GM12878 (cell line): ENCODE measurements at regions not wholly inside any gene's neighbourhood (a gene's known extent, or its start where the extent isn't known, plus 50 kb on each side); places are given as distances from the start of the nearest gene placed in this dataset.

Experiments
- ATAC-seq: fragments of 200-7000 bp; cut with Tn5 transposase; 3 replicates; pipeline ENCODE4 v1.9.1; 2020; ENCODE audit warnings: mild to moderate bottlenecking, moderate library complexity
- BruUV-seq: library from RNA; stranded (reverse); fragments of 400-500 nt; replicated peaks from 2 replicates; lab custom pipeline; 2021; lab: Mats Ljungman, UMichigan
- CTCF ChIA-PET: fragments of 300-600 bp; sonication (Branson Sonifier 250); formaldehyde crosslinking; extraction: SDS; loops from one replicate; lab custom pipeline; 2021; ENCODE audit warnings: inconsistent platforms; lab: Yijun Ruan, JAX
- POLR2A ChIA-PET: fragments of 350-600 bp; formaldehyde crosslinking; extraction: SDS; loops from one replicate; lab custom pipeline; 2021; ENCODE audit warnings: inconsistent platforms; lab: Charles Lee
- RAD21 ChIA-PET: fragments of 300-600 bp; sonication (Branson Sonifier 250); formaldehyde crosslinking; loops from one replicate; lab custom pipeline; 2023; ENCODE audit warnings: antibody characterized with exemption; ENCODE audit not compliant: unreplicated experiment; lab: Charles Lee
- SMC1A ChIA-PET: fragments of 300-600 bp; sonication (Branson Sonifier 250); formaldehyde crosslinking; loops from one replicate; lab custom pipeline; 2023; ENCODE audit not compliant: unreplicated experiment, uncharacterized antibody; lab: Charles Lee
- DNase-seq: peaks from one replicate; pipeline ENCODE4 v3.0.0-alpha.2; 2011; ENCODE audit warnings: low read depth, low spot score
- FAIRE-seq: peaks from 3 replicates; lab custom pipeline; 2011; peaks lifted over from hg19 to GRCh38; lab: Jason Lieb, UNC
- H2AFZ ChIP-seq: 2 replicates; pipeline ENCODE4 v1.6.0; 2011; ENCODE audit warnings: low read depth, low read length, control low read depth; ENCODE audit not compliant: control insufficient read depth
- H3K27ac ChIP-seq: 2 replicates; pipeline ENCODE4 v1.5.1; 2011; ENCODE audit warnings: control low read depth; ENCODE audit not compliant: control insufficient read depth, insufficient read depth
- H3K27me3 ChIP-seq, 2 experiments: replicated peaks in 1 of 2; 2 replicates each; pipeline versions ENCODE4 v1.6.0 to v1.6.1; 2011; ENCODE audit warnings: low read length in 1 of 2; ENCODE audit not compliant: control insufficient read depth in 2 of 2, insufficient read depth in 2 of 2
- H3K36me3 ChIP-seq, 2 experiments: 2 replicates each; pipeline ENCODE4 v1.5.1; 2011; ENCODE audit warnings: low read length in 1 of 2; ENCODE audit not compliant: control insufficient read depth in 2 of 2, insufficient read depth in 2 of 2
- H3K4me1 ChIP-seq: 2 replicates; pipeline ENCODE4 v1.6.1; 2011; ENCODE audit warnings: mild to moderate bottlenecking, low read length, moderate library complexity, mixed read lengths; ENCODE audit not compliant: control insufficient read depth, insufficient read depth
- H3K4me2 ChIP-seq: 2 replicates; pipeline ENCODE4 v1.6.0; 2011; ENCODE audit warnings: control low read depth; ENCODE audit not compliant: control insufficient read depth, insufficient read depth
- H3K4me3 ChIP-seq: fragments of 200-600 bp; sonication (generic); 2 replicates; pipeline ENCODE4 v1.5.1; 2016
- H3K79me2 ChIP-seq: 2 replicates; pipeline ENCODE4 v1.6.0; 2011; ENCODE audit warnings: low read length; ENCODE audit not compliant: control insufficient read depth, insufficient read depth
- H3K9ac ChIP-seq: 2 replicates; pipeline ENCODE4 v1.8.0; 2011; ENCODE audit warnings: low read length, control low read depth, mixed read lengths; ENCODE audit not compliant: control insufficient read depth, insufficient read depth
- H3K9me3 ChIP-seq: replicated peaks from 3 replicates; pipeline ENCODE4 v1.5.1; 2011; ENCODE audit warnings: mild to moderate bottlenecking, low read length; ENCODE audit not compliant: control insufficient read depth, insufficient read depth
- H4K20me1 ChIP-seq: 2 replicates; pipeline ENCODE4 v1.6.0; 2011; ENCODE audit not compliant: control insufficient read depth, insufficient read depth
- BCL11A ChIP-seq: IDR thresholded peaks from 2 replicates; pipeline ENCODE4 v1.6.1; 2011; ENCODE audit warnings: low read depth, low read length
- CHD4 ChIP-seq: fragments of 200-600 bp; sonication (generic); IDR thresholded peaks from 2 replicates; pipeline ENCODE4 v1.6.1; 2016; ENCODE audit warnings: mild to moderate bottlenecking
- GABPA ChIP-seq: IDR thresholded peaks from 2 replicates; pipeline ENCODE4 v1.6.1; 2014; ENCODE audit warnings: antibody characterized with exemption, low read depth, mild to moderate bottlenecking, inconsistent platforms
- SIN3A ChIP-seq: IDR thresholded peaks from 2 replicates; pipeline ENCODE4 v1.6.1; 2012; ENCODE audit warnings: low read depth, low read length, improper control_type of control experiment
- TARDBP ChIP-seq: IDR thresholded peaks from 2 replicates; pipeline ENCODE4 v1.6.1; 2016; ENCODE audit warnings: borderline replicate concordance
- ZNF274 ChIP-seq: IDR thresholded peaks from one replicate; pipeline ENCODE4 v1.8.0; 2011; ENCODE audit not compliant: insufficient read length, insufficient read depth
- in situ Hi-C: fragments of 300-500 bp; cut with MboI; formaldehyde crosslinking; loops from 9 replicates; pipeline ENCODE4 v1.14.3; 2018; ENCODE audit warnings: mixed read lengths
- intact Hi-C: fragments of 100-400 bp; cut with micrococcal nuclease; formaldehyde crosslinking; loops from one replicate; pipeline ENCODE4 v1.14.2; 2022; ENCODE audit not compliant: unreplicated experiment
- TF ChIP-seq, protein P1 (sequence below): IDR thresholded peaks from 2 replicates; pipeline ENCODE4 v1.6.1; 2012; ENCODE audit warnings: improper control_type of control experiment, low read depth, low read length; ENCODE audit not compliant: insufficient replicate concordance
- TF ChIP-seq, protein P2 (sequence below): fragments of 450-650 bp; IDR thresholded peaks from 2 replicates; pipeline ENCODE4 v1.6.1; 2017; ENCODE audit warnings: mild to moderate bottlenecking

DNA sequence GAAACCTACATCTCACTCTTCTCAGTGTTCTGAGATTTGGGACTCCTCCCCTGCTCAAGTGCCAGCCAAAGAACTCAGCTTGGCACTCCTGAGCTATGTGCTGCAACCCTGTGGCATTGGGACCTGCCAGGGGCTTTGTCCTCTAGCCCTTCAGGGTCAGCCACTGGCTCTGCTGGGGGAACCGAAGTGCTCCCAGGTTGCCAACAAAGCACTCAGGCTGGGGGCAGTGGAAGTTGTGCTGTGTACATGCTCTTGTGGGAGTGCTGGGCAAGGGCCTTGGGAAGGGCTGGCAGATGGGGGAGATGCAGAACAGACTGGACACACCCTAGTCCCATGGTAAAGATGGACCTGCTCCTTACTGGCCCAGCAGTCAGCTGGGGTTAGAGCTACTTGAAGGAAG is 498.6 kb downstream of the CAAP1 start (continued):
- TF ChIP-seq, protein P1, sequence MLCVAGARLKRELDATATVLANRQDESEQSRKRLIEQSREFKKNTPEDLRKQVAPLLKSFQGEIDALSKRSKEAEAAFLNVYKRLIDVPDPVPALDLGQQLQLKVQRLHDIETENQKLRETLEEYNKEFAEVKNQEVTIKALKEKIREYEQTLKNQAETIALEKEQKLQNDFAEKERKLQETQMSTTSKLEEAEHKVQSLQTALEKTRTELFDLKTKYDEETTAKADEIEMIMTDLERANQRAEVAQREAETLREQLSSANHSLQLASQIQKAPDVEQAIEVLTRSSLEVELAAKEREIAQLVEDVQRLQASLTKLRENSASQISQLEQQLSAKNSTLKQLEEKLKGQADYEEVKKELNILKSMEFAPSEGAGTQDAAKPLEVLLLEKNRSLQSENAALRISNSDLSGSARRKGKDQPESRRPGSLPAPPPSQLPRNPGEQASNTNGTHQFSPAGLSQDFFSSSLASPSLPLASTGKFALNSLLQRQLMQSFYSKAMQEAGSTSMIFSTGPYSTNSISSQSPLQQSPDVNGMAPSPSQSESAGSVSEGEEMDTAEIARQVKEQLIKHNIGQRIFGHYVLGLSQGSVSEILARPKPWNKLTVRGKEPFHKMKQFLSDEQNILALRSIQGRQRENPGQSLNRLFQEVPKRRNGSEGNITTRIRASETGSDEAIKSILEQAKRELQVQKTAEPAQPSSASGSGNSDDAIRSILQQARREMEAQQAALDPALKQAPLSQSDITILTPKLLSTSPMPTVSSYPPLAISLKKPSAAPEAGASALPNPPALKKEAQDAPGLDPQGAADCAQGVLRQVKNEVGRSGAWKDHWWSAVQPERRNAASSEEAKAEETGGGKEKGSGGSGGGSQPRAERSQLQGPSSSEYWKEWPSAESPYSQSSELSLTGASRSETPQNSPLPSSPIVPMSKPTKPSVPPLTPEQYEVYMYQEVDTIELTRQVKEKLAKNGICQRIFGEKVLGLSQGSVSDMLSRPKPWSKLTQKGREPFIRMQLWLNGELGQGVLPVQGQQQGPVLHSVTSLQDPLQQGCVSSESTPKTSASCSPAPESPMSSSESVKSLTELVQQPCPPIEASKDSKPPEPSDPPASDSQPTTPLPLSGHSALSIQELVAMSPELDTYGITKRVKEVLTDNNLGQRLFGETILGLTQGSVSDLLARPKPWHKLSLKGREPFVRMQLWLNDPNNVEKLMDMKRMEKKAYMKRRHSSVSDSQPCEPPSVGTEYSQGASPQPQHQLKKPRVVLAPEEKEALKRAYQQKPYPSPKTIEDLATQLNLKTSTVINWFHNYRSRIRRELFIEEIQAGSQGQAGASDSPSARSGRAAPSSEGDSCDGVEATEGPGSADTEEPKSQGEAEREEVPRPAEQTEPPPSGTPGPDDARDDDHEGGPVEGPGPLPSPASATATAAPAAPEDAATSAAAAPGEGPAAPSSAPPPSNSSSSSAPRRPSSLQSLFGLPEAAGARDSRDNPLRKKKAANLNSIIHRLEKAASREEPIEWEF = no peak

DNA sequence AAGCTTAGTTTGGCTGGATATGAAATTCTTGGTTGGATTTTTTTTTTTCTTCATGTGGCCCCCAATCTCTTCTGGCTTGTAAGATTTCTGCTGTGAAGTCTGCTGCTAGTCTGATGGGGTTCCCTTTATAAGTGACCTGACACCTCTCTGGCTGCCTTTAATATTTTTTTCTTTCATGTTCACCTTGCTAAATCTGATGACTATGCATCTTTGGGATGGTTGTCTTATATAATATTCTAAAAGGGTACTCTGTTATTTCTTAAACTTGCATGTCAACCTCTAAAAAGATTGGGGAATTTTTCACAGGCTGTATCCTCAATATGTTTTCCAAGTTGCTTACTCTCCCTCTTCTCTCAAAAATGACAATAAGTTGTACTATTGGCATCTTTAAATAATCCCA is 500.0 kb downstream of the CAAP1 start:
- in situ Hi-C loops = no loop called here
- ChIA-PET SMC1A (no interaction called here), POLR2A (no interaction called here), CTCF (no interaction called here), RAD21 (no interaction called here)
- Histone ChIP-seq H3K27me3 (no peaks in the 10 kb centered on the region), H3K27ac (no peak overlapping the region), H3K4me2 (no peak overlapping the region), H3K9me3 (no peaks in the 10 kb centered on the region; the same call in 2 of the 3 replicates), H3K4me3 (no peak overlapping the region), H2AFZ (no peak overlapping the region), H3K79me2 (no peaks in the 10 kb centered on the region), H4K20me1 (no peaks in the 10 kb centered on the region), H3K4me1 (no peaks in the 10 kb centered on the region), H3K36me3 (no peaks in the 10 kb centered on the region), H3K9ac (no peak overlapping the region)
- no peak for FAIRE-seq
- no peak for ATAC-seq
- TF ChIP-seq ZNF274 (no peak), CHD4 (no peak), BCL11A (no peak), SIN3A (no peak), TARDBP (no peak), GABPA (no peak)
- TF ChIP-seq, protein P2, sequence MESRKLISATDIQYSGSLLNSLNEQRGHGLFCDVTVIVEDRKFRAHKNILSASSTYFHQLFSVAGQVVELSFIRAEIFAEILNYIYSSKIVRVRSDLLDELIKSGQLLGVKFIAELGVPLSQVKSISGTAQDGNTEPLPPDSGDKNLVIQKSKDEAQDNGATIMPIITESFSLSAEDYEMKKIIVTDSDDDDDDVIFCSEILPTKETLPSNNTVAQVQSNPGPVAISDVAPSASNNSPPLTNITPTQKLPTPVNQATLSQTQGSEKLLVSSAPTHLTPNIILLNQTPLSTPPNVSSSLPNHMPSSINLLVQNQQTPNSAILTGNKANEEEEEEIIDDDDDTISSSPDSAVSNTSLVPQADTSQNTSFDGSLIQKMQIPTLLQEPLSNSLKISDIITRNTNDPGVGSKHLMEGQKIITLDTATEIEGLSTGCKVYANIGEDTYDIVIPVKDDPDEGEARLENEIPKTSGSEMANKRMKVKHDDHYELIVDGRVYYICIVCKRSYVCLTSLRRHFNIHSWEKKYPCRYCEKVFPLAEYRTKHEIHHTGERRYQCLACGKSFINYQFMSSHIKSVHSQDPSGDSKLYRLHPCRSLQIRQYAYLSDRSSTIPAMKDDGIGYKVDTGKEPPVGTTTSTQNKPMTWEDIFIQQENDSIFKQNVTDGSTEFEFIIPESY = no peak
- intact Hi-C loops = no loop called here
- DNase-seq = no peak
- BruUV-seq = no TSS peak
